Spleen (tissue), 7 donors: ENCODE measurements at regions not wholly inside any gene's neighbourhood (a gene's known extent, or its start where the extent isn't known, plus 50 kb on each side); places are given as distances from the start of the nearest gene placed in this dataset.

Experiments used
- POLR2A ChIP-seq, 3 donors: fragments of 450-650 bp; IDR thresholded peaks; one replicate each; pipeline ENCODE4 v1.5.1; 2017; ENCODE audit warnings: antibody characterized with exemption in 3 of 3, mild to moderate bottlenecking in 1 of 3
- POLR2AphosphoS5 ChIP-seq, 3 donors: sonication (generic); formaldehyde crosslinking; IDR thresholded peaks; one replicate each; pipeline ENCODE4 v1.5.1; 2017; ENCODE audit warnings: antibody characterized with exemption in 3 of 3
- TF ChIP-seq, protein P1 (sequence below), 11 experiments: fragments of 200-600 bp in 7 of 11; fragments of 450-650 bp in 4 of 11; sonication (generic) in 4 of 11; IDR thresholded peaks in 8 of 11; conservative IDR thresholded peaks in 3 of 11; 1 replicate in 7 of 11; 2 replicates in 4 of 11; pipeline versions ENCODE4 v1.4.0 to v1.8.0; 2016 to 2021; ENCODE audit warnings: antibody characterized with exemption in 11 of 11, inconsistent platforms in 4 of 11, mild to moderate bottlenecking in 1 of 11
- donor health status: DM: no; HTN: no; CAD: no; lungs with moderate emphysema.
- donor health status: DM: no; HTN: no; CAD: no.
- donor health status: DM: no; HTN: no; CAD: no.

DNA sequence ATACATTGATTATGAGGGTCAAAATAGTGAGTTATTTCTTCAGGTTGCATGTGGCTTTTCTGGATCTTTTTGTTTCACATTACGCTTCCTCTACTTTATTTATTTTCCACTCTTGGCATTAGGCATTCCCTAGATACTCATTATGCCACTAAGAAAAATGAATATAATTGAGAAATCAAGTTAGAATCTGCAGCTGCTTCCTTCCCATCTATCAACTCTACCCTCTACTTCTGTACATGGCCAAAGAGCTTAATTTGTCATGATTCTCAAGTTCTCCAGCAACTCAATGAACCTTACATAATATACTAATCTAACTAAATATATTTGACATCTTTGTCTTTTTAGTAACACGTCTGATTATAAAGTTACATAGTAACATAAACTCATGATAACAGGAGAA is 598.1 kb upstream of the LRRTM4 start:
- TF ChIP-seq, protein P1, sequence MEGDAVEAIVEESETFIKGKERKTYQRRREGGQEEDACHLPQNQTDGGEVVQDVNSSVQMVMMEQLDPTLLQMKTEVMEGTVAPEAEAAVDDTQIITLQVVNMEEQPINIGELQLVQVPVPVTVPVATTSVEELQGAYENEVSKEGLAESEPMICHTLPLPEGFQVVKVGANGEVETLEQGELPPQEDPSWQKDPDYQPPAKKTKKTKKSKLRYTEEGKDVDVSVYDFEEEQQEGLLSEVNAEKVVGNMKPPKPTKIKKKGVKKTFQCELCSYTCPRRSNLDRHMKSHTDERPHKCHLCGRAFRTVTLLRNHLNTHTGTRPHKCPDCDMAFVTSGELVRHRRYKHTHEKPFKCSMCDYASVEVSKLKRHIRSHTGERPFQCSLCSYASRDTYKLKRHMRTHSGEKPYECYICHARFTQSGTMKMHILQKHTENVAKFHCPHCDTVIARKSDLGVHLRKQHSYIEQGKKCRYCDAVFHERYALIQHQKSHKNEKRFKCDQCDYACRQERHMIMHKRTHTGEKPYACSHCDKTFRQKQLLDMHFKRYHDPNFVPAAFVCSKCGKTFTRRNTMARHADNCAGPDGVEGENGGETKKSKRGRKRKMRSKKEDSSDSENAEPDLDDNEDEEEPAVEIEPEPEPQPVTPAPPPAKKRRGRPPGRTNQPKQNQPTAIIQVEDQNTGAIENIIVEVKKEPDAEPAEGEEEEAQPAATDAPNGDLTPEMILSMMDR (IDR thresholded peaks at IDR 0.05 in 8 of 11, conservative IDR thresholded peaks at IDR 0.05 in 3 of 11), result no peak
- TF ChIP-seq POLR2AphosphoS5 (IDR thresholded peaks at IDR 0.05) (no peak), POLR2A (IDR thresholded peaks at IDR 0.05) (no peak)
